ENCODE measurements at regions not wholly inside any gene's neighbourhood (a gene's known extent, or its start where the extent isn't known, plus 50 kb on each side); places are given as distances from the start of the nearest gene placed in this dataset.

DNA sequence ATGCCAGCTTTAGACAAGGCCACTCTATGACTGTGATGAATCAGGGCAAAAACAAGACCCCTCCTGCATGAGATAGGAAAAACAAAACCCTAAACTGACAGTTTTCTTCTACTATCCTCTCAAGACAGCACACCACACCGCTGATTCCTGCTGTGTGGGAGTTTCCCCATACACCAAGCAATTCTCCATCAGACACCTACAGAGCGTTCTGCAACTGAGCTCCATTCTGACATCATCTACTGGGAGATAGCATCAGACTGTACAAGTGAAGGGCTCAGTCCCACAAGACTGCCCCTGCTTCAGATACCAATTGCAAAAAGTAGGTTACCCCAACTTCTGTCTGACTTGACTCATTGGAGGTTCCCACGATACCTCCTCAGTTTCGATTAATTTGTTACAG, 130.6 kb downstream of the TSN start:
- CTCF ChIA-PET, result no interaction called here
- no peaks in the 10 kb centered on the region for H3K4me1 Mint-ChIP-seq (ENCODE audit: low read depth)
- peaks cover 9% of the 10 kb centered on the region for H3K27me3 Mint-ChIP-seq (ENCODE audit: low read depth)
- no peak overlapping the region for H3K27ac Mint-ChIP-seq
- no peaks in the 10 kb centered on the region for H3K9me3 Mint-ChIP-seq
- H3K36me3 Mint-ChIP-seq (ENCODE audit: low read depth), result no peaks in the 10 kb centered on the region
- intact Hi-C loops (cut with micrococcal nuclease), result no loop called here
- no peak for DNase-seq
- no peak overlapping the region for H3K4me3 Mint-ChIP-seq

- CTCF ChIA-PET, result interaction anchor here (1.0 kb wide), 1 partner anchor 77 kb away, joined by 3 read pairs; no protein-coding TSS in a partner anchor
- no peaks in the 10 kb centered on the region for H3K4me1 Mint-ChIP-seq (ENCODE audit: low read depth)
- H3K36me3 Mint-ChIP-seq (ENCODE audit: low read depth), result no peaks in the 10 kb centered on the region
- DNase-seq, result no peak
- no peak overlapping the region for H3K27ac Mint-ChIP-seq
- intact Hi-C loops (cut with micrococcal nuclease), result no loop called here
- no peak overlapping the region for H3K4me3 Mint-ChIP-seq
- peaks cover 8% of the 10 kb centered on the region for H3K27me3 Mint-ChIP-seq (ENCODE audit: low read depth)
- no peaks in the 10 kb centered on the region for H3K9me3 Mint-ChIP-seq
Measured at GRCh38 chr2:121887513-121888188, 132.2 kb downstream of the TSN start.

DNA sequence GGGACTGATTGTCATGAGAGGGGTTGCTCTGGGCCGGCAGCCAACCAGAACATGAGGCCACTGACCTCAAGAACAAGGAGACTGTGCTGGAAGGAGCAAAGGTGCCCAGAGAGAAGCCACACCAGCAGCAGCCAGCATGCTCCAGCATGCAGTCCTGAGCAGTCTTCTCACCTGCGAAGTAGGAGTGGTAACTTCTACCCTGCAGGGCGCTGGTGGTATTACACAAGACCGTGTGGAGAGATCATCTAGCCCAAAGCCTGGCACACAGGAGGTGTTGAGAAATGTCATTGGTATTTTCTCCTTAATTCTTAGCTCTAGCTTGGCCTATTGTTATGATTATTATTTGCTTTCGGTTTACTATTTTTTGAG, 132.7 kb downstream of the TSN start:
- no peaks in the 10 kb centered on the region for H3K4me1 Mint-ChIP-seq (ENCODE audit: low read depth)
- H3K9me3 Mint-ChIP-seq, result no peaks in the 10 kb centered on the region
- no peak overlapping the region for H3K4me3 Mint-ChIP-seq
- intact Hi-C loops (cut with micrococcal nuclease), result no loop called here
- peak; percentile 14 for DNase-seq
- CTCF ChIA-PET, result interaction anchor here (0.9 to 1.0 kb wide), 2 partner anchors 21 to 77 kb away, joined by 3 read pairs; no protein-coding TSS in a partner anchor
- H3K36me3 Mint-ChIP-seq (ENCODE audit: low read depth), result no peaks in the 10 kb centered on the region
- peaks cover 6% of the 10 kb centered on the region for H3K27me3 Mint-ChIP-seq (ENCODE audit: low read depth)
- H3K27ac Mint-ChIP-seq, result no peak overlapping the region

- H3K27ac Mint-ChIP-seq, result no peak overlapping the region
- no peak overlapping the region for H3K4me3 Mint-ChIP-seq
- intact Hi-C loops (cut with micrococcal nuclease), result no loop called here
- H3K27me3 Mint-ChIP-seq (ENCODE audit: low read depth), result peaks cover 6% of the 10 kb centered on the region
- CTCF ChIA-PET, result no interaction called here
- H3K36me3 Mint-ChIP-seq (ENCODE audit: low read depth), result no peaks in the 10 kb centered on the region
- H3K9me3 Mint-ChIP-seq, result no peaks in the 10 kb centered on the region
- no peaks in the 10 kb centered on the region for H3K4me1 Mint-ChIP-seq (ENCODE audit: low read depth)
- DNase-seq, result no peak
Measured at GRCh38 chr2:121890041-121890440, 134.6 kb downstream of the TSN start.

- CTCF ChIA-PET, result interaction anchor here (1.2 kb wide), 1 partner anchor 87 kb away, joined by 3 read pairs; no protein-coding TSS in a partner anchor
- Mint-ChIP-seq H3K4me3 (no peak overlapping the region), H3K36me3 (ENCODE audit: low read depth) (no peaks in the 10 kb centered on the region), H3K9me3 (no peaks in the 10 kb centered on the region), H3K27ac (no peak overlapping the region), H3K4me1 (ENCODE audit: low read depth) (no peaks in the 10 kb centered on the region), H3K27me3 (ENCODE audit: low read depth) (no peaks in the 10 kb centered on the region)
- intact Hi-C loops (cut with micrococcal nuclease), result no loop called here
- no peak for DNase-seq
Measured at GRCh38 chr2:121895723-121896571, 140.5 kb downstream of the TSN start.

DNA sequence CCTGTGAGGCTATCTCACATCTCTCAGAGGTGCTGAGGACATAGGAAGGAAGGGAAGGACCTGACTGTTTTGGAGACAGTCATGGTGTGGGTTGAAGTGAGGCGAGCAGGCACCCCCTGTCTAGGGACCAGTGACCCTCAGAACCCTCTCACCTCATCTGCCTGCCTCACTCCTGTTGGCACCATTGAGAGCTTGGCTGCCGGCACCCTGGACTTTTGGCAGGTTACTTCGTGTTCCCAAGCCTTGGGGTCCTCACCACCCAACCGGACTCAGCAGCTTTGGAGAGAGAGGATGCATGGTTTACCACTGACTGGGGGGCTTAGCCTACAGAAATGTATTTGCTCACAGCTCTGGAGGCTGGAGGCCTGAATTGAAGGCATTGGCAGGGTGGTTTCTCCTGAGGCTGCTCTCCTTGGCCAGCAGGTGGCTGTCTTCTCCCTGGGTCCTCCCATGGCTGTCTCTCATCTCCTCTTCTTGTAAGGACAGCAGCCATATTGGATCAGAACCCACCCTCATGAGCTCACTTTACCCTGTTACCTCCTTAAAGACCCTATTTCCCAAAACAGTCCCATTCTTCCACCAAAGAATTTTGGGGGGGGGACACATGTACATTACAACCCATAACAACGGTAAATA, 142.0 kb downstream of the TSN start:
- Mint-ChIP-seq H3K27me3 (ENCODE audit: low read depth) (no peaks in the 10 kb centered on the region), H3K9me3 (no peaks in the 10 kb centered on the region), H3K27ac (no peak overlapping the region), H3K36me3 (ENCODE audit: low read depth) (no peaks in the 10 kb centered on the region), H3K4me1 (ENCODE audit: low read depth) (no peaks in the 10 kb centered on the region), H3K4me3 (no peak overlapping the region)
- CTCF ChIA-PET, result interaction anchor here (1.0 to 1.2 kb wide), 4 partner anchors 9 to 89 kb away, joined by 3 to 6 read pairs (median 4); no protein-coding TSS in a partner anchor
- peak; percentile 34 for DNase-seq
- intact Hi-C loops (cut with micrococcal nuclease), result no loop called here

- H3K4me3 Mint-ChIP-seq, result no peak overlapping the region
- CTCF ChIA-PET, result interaction anchor here (1.0 kb wide), 1 partner anchor 8 kb away, joined by 3 read pairs; no protein-coding TSS in a partner anchor
- DNase-seq, result no peak
- no peaks in the 10 kb centered on the region for H3K36me3 Mint-ChIP-seq (ENCODE audit: low read depth)
- no peaks in the 10 kb centered on the region for H3K9me3 Mint-ChIP-seq
- H3K4me1 Mint-ChIP-seq (ENCODE audit: low read depth), result no peaks in the 10 kb centered on the region
- no peak overlapping the region for H3K27ac Mint-ChIP-seq
- H3K27me3 Mint-ChIP-seq (ENCODE audit: low read depth), result no peaks in the 10 kb centered on the region
- intact Hi-C loops (cut with micrococcal nuclease), result no loop called here
Measured at GRCh38 chr2:121898483-121898882, 143.0 kb downstream of the TSN start.

- intact Hi-C loops (cut with micrococcal nuclease), result no loop called here
- H3K9me3 Mint-ChIP-seq, result no peaks in the 10 kb centered on the region
- H3K36me3 Mint-ChIP-seq (ENCODE audit: low read depth), result no peaks in the 10 kb centered on the region
- no peak overlapping the region for H3K4me3 Mint-ChIP-seq
- H3K27ac Mint-ChIP-seq, result no peak overlapping the region
- CTCF ChIA-PET, result no interaction called here
- no peaks in the 10 kb centered on the region for H3K4me1 Mint-ChIP-seq (ENCODE audit: low read depth)
- H3K27me3 Mint-ChIP-seq (ENCODE audit: low read depth), result no peaks in the 10 kb centered on the region
- no peak for DNase-seq
Measured at GRCh38 chr2:121900391-121900790, 144.9 kb downstream of the TSN start.

DNA sequence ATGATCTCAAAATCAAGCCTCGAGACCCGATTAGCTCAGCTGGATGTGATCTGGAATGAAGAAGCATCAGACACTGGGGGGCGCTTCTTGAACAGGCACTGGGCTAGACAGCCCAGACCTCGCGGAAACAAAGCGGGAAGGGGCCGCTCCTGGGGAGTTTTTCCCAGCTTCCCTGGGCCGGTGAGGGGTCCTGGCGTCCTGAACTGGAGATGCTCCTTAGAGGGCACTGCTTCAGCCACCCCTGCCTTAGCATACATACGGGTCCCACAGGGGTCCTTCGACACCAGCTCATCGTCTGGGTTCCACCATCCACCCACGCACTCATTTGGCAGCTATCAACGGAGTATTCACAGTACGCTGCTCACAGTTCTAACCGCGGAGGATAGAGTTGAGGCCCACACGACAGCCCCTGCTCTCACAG, 146.7 kb downstream of the TSN start:
- Mint-ChIP-seq H3K27me3 (ENCODE audit: low read depth) (no peaks in the 10 kb centered on the region), H3K36me3 (ENCODE audit: low read depth) (no peaks in the 10 kb centered on the region), H3K27ac (no peak overlapping the region), H3K4me3 (no peak overlapping the region), H3K4me1 (ENCODE audit: low read depth) (no peaks in the 10 kb centered on the region), H3K9me3 (no peaks in the 10 kb centered on the region)
- no peak for DNase-seq
- CTCF ChIA-PET, result no interaction called here
- intact Hi-C loops (cut with micrococcal nuclease), result no loop called here

DNA sequence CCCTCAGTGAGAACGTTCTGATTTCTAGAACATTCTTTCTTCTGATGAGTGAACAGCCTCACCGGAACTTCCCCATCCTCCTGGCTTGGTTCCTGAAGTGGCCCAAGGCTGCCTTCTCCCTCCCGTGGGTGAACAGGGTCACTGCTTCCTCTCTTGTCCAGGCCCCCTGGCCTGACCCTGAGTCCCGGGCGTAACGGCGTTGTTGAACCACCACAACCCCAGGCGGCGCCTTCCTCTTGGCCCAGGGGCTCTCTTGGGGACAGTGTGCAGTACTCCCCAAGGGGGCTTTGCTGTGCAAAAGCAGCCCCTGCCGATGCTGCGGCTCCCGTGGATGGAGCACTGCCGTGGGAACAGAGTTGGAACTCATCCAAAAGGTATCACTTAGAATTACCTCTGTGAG, 147.2 kb downstream of the TSN start:
- CTCF ChIA-PET, result no interaction called here
- intact Hi-C loops (cut with micrococcal nuclease), result no loop called here
- H3K27ac Mint-ChIP-seq, result no peak overlapping the region
- no peaks in the 10 kb centered on the region for H3K9me3 Mint-ChIP-seq
- no peak overlapping the region for H3K4me3 Mint-ChIP-seq
- no peaks in the 10 kb centered on the region for H3K4me1 Mint-ChIP-seq (ENCODE audit: low read depth)
- H3K36me3 Mint-ChIP-seq (ENCODE audit: low read depth), result no peaks in the 10 kb centered on the region
- DNase-seq, result no peak
- H3K27me3 Mint-ChIP-seq (ENCODE audit: low read depth), result no peaks in the 10 kb centered on the region

DNA sequence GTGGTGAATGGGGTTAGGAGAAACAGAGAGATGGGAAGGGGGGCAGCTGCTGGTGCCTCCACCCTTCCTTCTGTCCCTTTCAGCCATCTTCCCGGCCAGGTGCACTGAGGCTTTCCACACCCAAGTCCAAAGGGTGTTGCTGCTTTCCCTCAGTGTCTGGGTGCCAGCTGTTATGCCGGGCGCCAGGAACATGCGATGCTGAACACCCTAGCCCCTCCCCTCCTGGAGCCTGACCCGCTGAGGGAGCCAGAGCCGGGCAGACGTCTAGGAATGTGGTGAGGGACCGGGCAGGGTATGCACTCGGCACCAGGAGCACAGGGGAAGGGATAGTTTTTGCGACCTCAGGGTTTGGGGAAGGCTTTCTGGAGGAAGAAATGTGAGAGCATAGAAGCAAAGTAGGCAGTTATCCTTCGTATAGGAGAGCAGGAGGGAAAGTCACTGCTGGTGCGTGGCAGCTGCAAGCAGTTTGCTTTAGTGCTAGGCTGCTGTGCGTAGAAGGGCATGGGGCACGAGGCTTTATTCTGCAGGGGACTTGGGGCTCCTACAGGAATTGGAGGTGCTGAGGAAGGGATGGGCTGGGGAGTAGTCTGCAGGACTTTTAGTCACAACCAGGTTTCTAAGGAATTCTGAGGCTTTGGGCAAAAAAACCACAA, 147.7 kb downstream of the TSN start:
- Mint-ChIP-seq H3K4me3 (no peak overlapping the region), H3K36me3 (ENCODE audit: low read depth) (no peaks in the 10 kb centered on the region), H3K4me1 (ENCODE audit: low read depth) (no peaks in the 10 kb centered on the region), H3K27me3 (ENCODE audit: low read depth) (no peaks in the 10 kb centered on the region), H3K9me3 (no peaks in the 10 kb centered on the region), H3K27ac (no peak overlapping the region)
- CTCF ChIA-PET, result interaction anchor here (0.6 kb wide), 1 partner anchor 58 kb away, joined by 3 read pairs; no protein-coding TSS in a partner anchor
- DNase-seq, result no peak
- intact Hi-C loops (cut with micrococcal nuclease), result no loop called here

DNA sequence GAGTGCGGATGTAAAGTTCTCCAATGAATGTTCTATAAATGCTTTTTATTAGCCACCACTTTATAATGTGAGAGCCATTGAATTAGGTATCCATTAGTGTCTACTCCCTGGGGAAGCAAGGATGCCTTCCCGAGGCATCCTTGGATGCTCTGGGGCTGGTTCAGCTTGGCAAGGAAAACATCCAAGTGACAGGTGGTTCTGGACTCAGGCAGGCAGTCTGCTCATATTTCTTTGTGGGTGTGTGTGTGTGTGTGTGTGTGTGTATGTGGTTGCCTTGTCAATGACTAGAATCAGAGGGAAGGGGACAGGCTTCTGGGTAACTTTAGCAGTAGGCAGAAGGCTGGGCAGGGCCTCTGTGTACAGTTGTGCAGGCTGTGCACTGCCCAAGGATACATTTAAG, 149.2 kb downstream of the TSN start:
- intact Hi-C loops (cut with micrococcal nuclease), result no loop called here
- Mint-ChIP-seq H3K4me3 (no peak overlapping the region), H3K27ac (no peak overlapping the region), H3K27me3 (ENCODE audit: low read depth) (no peaks in the 10 kb centered on the region), H3K9me3 (no peaks in the 10 kb centered on the region), H3K36me3 (ENCODE audit: low read depth) (no peaks in the 10 kb centered on the region), H3K4me1 (ENCODE audit: low read depth) (no peaks in the 10 kb centered on the region)
- CTCF ChIA-PET, result interaction anchor here (0.7 kb wide), 1 partner anchor 1218 kb away, joined by 3 read pairs; no protein-coding TSS in a partner anchor
- no peak for DNase-seq
